H1 (cell line): ENCODE measurements at regions not wholly inside any gene's neighbourhood (a gene's known extent, or its start where the extent isn't known, plus 50 kb on each side); places are given as distances from the start of the nearest gene placed in this dataset.

Experiments
- CTCF ChIA-PET: fragments of 300-600 bp; sonication (Branson Sonifier 250); formaldehyde crosslinking; loops from one replicate; lab custom pipeline; 2021; ENCODE audit not compliant: partially characterized antibody; lab: Charles Lee
- POLR2A ChIA-PET: fragments of 300-600 bp; sonication (Branson Sonifier 250); formaldehyde crosslinking; loops from one replicate; lab custom pipeline; 2021; ENCODE audit warnings: inconsistent platforms; ENCODE audit not compliant: partially characterized antibody; lab: Charles Lee
- DNase-seq, 2 experiments: peaks; one replicate each; pipeline versions ENCODE4 v3.0.0 to v3.0.0-alpha.2; 2010 to 2022; ENCODE audit warnings: low spot score in 2 of 2, low read depth in 1 of 2, mixed read lengths in 1 of 2
- FAIRE-seq: peaks from 2 replicates; lab custom pipeline; 2011; peaks lifted over from hg19 to GRCh38; lab: Jason Lieb, UNC
- H2AFZ ChIP-seq: 2 replicates; pipeline ENCODE4 v1.8.1; 2012; ENCODE audit warnings: low read length, inconsistent platforms
- H2AK5ac ChIP-seq: 2 replicates; pipeline ENCODE4 v1.6.1; 2013; ENCODE audit warnings: low read depth, low read length
- H2BK120ac ChIP-seq: replicated peaks from 2 replicates; pipeline ENCODE3; 2013; ENCODE audit warnings: low read depth, low read length, inconsistent platforms
- H2BK12ac ChIP-seq: 2 replicates; pipeline ENCODE4 v1.6.1; 2013; ENCODE audit warnings: low read depth, low read length
- H2BK15ac ChIP-seq: 2 replicates; pipeline ENCODE4 v1.6.1; 2013; ENCODE audit warnings: low read length
- H2BK20ac ChIP-seq: 2 replicates; pipeline ENCODE4 v1.6.1; 2013; ENCODE audit warnings: low read length
- H2BK5ac ChIP-seq: 2 replicates; pipeline ENCODE4 v1.6.1; 2013; ENCODE audit warnings: low read depth, low read length
- H3K14ac ChIP-seq: 2 replicates; pipeline ENCODE4 v1.6.1; 2013; ENCODE audit warnings: inconsistent platforms; ENCODE audit not compliant: insufficient read length
- H3K18ac ChIP-seq: 2 replicates; pipeline ENCODE4 v1.6.1; 2013; ENCODE audit warnings: low read length; ENCODE audit errors: extremely low read depth
- H3K23ac ChIP-seq: 2 replicates; pipeline ENCODE4 v1.6.1; 2013; ENCODE audit warnings: inconsistent platforms; ENCODE audit not compliant: insufficient read length
- H3K23me2 ChIP-seq: 2 replicates; pipeline ENCODE4 v1.6.1; 2013; ENCODE audit warnings: low read depth, low read length
- H3K27ac ChIP-seq: 2 replicates; pipeline ENCODE4 v1.6.1; 2011; ENCODE audit warnings: low read depth, low read length, inconsistent platforms
- H3K27me3 ChIP-seq, 4 experiments: replicated peaks in 1 of 4; 1 replicate in 1 of 4; 2 replicates in 3 of 4; pipeline versions ENCODE4 v1.6.1 to v1.8.1; 2011 to 2013; ENCODE audit warnings: low read length in 3 of 4, mild to moderate bottlenecking in 3 of 4, inconsistent platforms in 2 of 4, mixed read lengths in 2 of 4, moderate library complexity in 1 of 4; ENCODE audit not compliant: control insufficient read depth in 3 of 4, insufficient read depth in 3 of 4; ENCODE audit errors: extremely low read depth in 1 of 4
- H3K36me3 ChIP-seq, 4 experiments: 2 replicates each; pipeline versions ENCODE4 v1.6.1 to v1.8.1; 2011 to 2013; ENCODE audit warnings: mild to moderate bottlenecking in 4 of 4, low read length in 3 of 4, moderate library complexity in 2 of 4, control low read depth in 1 of 4, inconsistent platforms in 1 of 4; ENCODE audit not compliant: insufficient read depth in 4 of 4, control insufficient read depth in 2 of 4
- H3K4ac ChIP-seq: replicated peaks from 2 replicates; pipeline ENCODE3; 2013; ENCODE audit warnings: low read length, low read depth, mixed read lengths, inconsistent platforms; ENCODE audit not compliant: insufficient read length
- H3K4me1 ChIP-seq, 4 experiments: replicated peaks in 1 of 4; 1 replicate in 1 of 4; 2 replicates in 3 of 4; pipeline versions ENCODE4 v1.6.1 to v1.8.1; 2011 to 2013; ENCODE audit warnings: low read length in 3 of 4, inconsistent platforms in 2 of 4, mixed read lengths in 1 of 4; ENCODE audit not compliant: insufficient read depth in 4 of 4, control insufficient read depth in 3 of 4
- H3K4me2 ChIP-seq, 2 experiments: 2 replicates each; pipeline versions ENCODE4 v1.6.1 to v1.8.1; 2011 to 2013; ENCODE audit warnings: low read depth in 2 of 2, low read length in 2 of 2, control low read depth in 1 of 2, inconsistent platforms in 1 of 2, mild to moderate bottlenecking in 1 of 2; ENCODE audit not compliant: insufficient read depth in 1 of 2
- H3K4me3 ChIP-seq, 4 experiments: fragments of 200-600, 300-600 bp in 1 of 4; sonication (generic), shearing (Covaris generic), sonication (Bioruptor Twin) in 1 of 4; 2 replicates each; pipeline versions ENCODE4 v1.5.1 to v1.8.1; 2011 to 2016; ENCODE audit warnings: low read length in 4 of 4, low read depth in 3 of 4, control low read depth in 2 of 4, inconsistent platforms in 2 of 4, mild to moderate bottlenecking in 2 of 4, mixed read lengths in 1 of 4, moderate library complexity in 1 of 4; ENCODE audit not compliant: insufficient read depth in 2 of 4; ENCODE audit errors: extremely low read depth in 1 of 4
- H3K56ac ChIP-seq: replicated peaks from 2 replicates; pipeline ENCODE3; 2013; ENCODE audit warnings: low read depth, mild to moderate bottlenecking, mixed read lengths, low read length, inconsistent platforms; ENCODE audit not compliant: insufficient read length
- H3K79me1 ChIP-seq: 2 replicates; pipeline ENCODE4 v1.6.1; 2013; ENCODE audit warnings: low read depth, low read length, control low read depth
- H3K79me2 ChIP-seq, 2 experiments: 2 replicates each; pipeline versions ENCODE4 v1.6.1 to v1.8.1; 2012 to 2013; ENCODE audit warnings: low read length in 2 of 2, mild to moderate bottlenecking in 2 of 2, inconsistent platforms in 1 of 2; ENCODE audit not compliant: insufficient read depth in 2 of 2, control insufficient read depth in 1 of 2
- H3K9ac ChIP-seq, 4 experiments: replicated peaks in 1 of 4; 1 replicate in 1 of 4; 2 replicates in 3 of 4; pipeline versions ENCODE4 v1.6.1 to v1.8.1; 2011 to 2013; ENCODE audit warnings: low read depth in 3 of 4, low read length in 3 of 4, control low read depth in 2 of 4, mild to moderate bottlenecking in 2 of 4, moderate library complexity in 2 of 4, inconsistent platforms in 1 of 4; ENCODE audit errors: extremely low read depth in 1 of 4
- H3K9me3 ChIP-seq, 2 experiments: 2 replicates each; pipeline versions ENCODE4 v1.6.1 to v1.8.1; 2012 to 2013; ENCODE audit warnings: mild to moderate bottlenecking in 2 of 2, moderate library complexity in 2 of 2, control low read depth in 1 of 2, inconsistent platforms in 1 of 2, low read depth in 1 of 2, low read length in 1 of 2, mixed read lengths in 1 of 2; ENCODE audit not compliant: insufficient read depth in 2 of 2
- H4K20me1 ChIP-seq, 2 experiments: replicated peaks in 1 of 2; 2 replicates each; pipeline versions ENCODE3 to v1.8.1; 2011 to 2013; ENCODE audit warnings: inconsistent platforms in 2 of 2, low read length in 2 of 2, mild to moderate bottlenecking in 1 of 2; ENCODE audit not compliant: insufficient read depth in 2 of 2, control insufficient read depth in 1 of 2
- H4K5ac ChIP-seq: 2 replicates; pipeline ENCODE4 v1.6.1; 2013; ENCODE audit warnings: low read length, low read depth, mixed read lengths, inconsistent platforms; ENCODE audit not compliant: insufficient read length
- H4K8ac ChIP-seq: 2 replicates; pipeline ENCODE4 v1.8.0; 2013; ENCODE audit warnings: mild to moderate bottlenecking, moderate library complexity, low read length, inconsistent platforms; ENCODE audit not compliant: insufficient read depth; ENCODE audit errors: extremely low read depth
- H4K91ac ChIP-seq: replicated peaks from 2 replicates; pipeline ENCODE3; 2013; ENCODE audit warnings: low read length, mixed read lengths, inconsistent platforms; ENCODE audit not compliant: insufficient read length
- BRCA1 ChIP-seq: IDR thresholded peaks from 2 replicates; pipeline ENCODE4 v1.6.1; 2012; ENCODE audit warnings: low read depth, low read length, improper control_type of control experiment
- CBX5 ChIP-seq: fragments of 300-800, 300-1000 bp; sonication (generic); IDR thresholded peaks from 2 replicates; pipeline ENCODE4 v1.7.1; 2016; ENCODE audit warnings: antibody characterized with exemption, low read length, low read depth
- CHD1 ChIP-seq: IDR thresholded peaks from 2 replicates; pipeline ENCODE4 v1.6.1; 2012; ENCODE audit warnings: low read depth, low read length, improper control_type of control experiment
- HDAC2 ChIP-seq, 2 experiments: fragments of 300-600 bp in 1 of 2; sonication (generic) in 1 of 2; IDR thresholded peaks; 2 replicates each; pipeline ENCODE4 v1.6.1; 2011 to 2012; ENCODE audit warnings: low read depth in 2 of 2, low read length in 2 of 2, mild to moderate bottlenecking in 2 of 2, moderate library complexity in 2 of 2, borderline replicate concordance in 1 of 2, inconsistent platforms in 1 of 2
- SRF ChIP-seq: IDR thresholded peaks from 2 replicates; pipeline ENCODE4 v1.6.1; 2011; ENCODE audit warnings: mild to moderate bottlenecking, low read depth, low read length, moderate library complexity
- USF2 ChIP-seq: IDR thresholded peaks from 2 replicates; pipeline ENCODE4 v1.6.1; 2011; ENCODE audit warnings: low read length, improper control_type of control experiment
- YY1 ChIP-seq: IDR thresholded peaks from 2 replicates; pipeline ENCODE4 v1.6.1; 2011; ENCODE audit warnings: low read depth, mild to moderate bottlenecking, low read length
- WGBS, 2 experiments: shearing (Covaris generic) in 1 of 2; methylation state at CpG; one replicate each; pipeline versions ENCODE4 v1.1.6 to v1.1.7; 2013 to 2015; ENCODE audit warnings: low lambda C conversion rate in 2 of 2, mixed read lengths in 2 of 2, inconsistent platforms in 1 of 2, low coverage in 1 of 2, missing lambda C conversion rate in 1 of 2; ENCODE audit not compliant: insufficient replicate concordance in 2 of 2, insufficient coverage in 1 of 2, insufficient read length in 1 of 2; ENCODE audit errors: extremely low coverage in 1 of 2, missing lambda C conversion rate in 1 of 2; 5-methylcytosine and 5-hydroxymethylcytosine counted together

DNA sequence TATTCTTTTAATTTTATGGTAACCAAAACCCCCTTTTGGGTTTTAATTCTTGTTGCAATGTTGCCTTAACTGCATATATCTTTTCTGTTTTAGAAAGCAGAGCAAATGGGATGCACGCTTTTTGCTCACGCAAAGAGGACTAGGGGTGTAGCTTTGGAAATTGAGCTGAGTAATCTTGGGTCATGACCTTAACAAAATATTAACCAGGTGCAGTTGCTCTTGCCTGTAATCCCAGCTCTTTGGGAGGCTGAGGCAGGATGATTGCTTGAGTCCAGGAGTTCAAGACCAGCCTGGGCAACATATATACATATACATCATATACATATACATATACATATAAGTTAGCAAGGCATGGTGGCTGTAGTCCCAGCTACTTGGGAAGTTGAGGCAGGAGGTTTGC is 172.9 kb upstream of the BMPER start:
- no peaks in the 10 kb centered on the region for H3K36me3 ChIP-seq
- H2BK120ac ChIP-seq = no peak overlapping the region
- H3K4ac ChIP-seq = no peak overlapping the region
- no peak overlapping the region for H2AFZ ChIP-seq
- no peaks in the 10 kb centered on the region for H4K20me1 ChIP-seq
- no peak overlapping the region for H2AK5ac ChIP-seq
- H3K23ac ChIP-seq = no peak overlapping the region
- H3K14ac ChIP-seq = no peak overlapping the region
- no peaks in the 10 kb centered on the region for H3K79me2 ChIP-seq
- H4K5ac ChIP-seq = no peak overlapping the region
- H3K4me1 ChIP-seq = peaks cover 0 to 8% (median 3%) of the 10 kb centered on the region in 4 experiments; a peak in 5 of 7 replicates
- no peak overlapping the region for H3K9ac ChIP-seq
- H4K91ac ChIP-seq = no peak overlapping the region
- whole genome bisulfite sequencing, 2 experiments = 90% methylated on average over 2 of the region's 2 CpGs; no CpG with 5 or more reads in 1 of the 2 experiments
- no peak overlapping the region for H3K27ac ChIP-seq
- no peak overlapping the region for H3K18ac ChIP-seq
- H3K9me3 ChIP-seq = no peaks in the 10 kb centered on the region
- H3K56ac ChIP-seq = no peak overlapping the region
- H3K27me3 ChIP-seq = no peaks in the 10 kb centered on the region
- FAIRE-seq (no peak), DNase-seq (no peak)
- no peaks in the 10 kb centered on the region; the same call in 1 of the 2 replicates for H3K23me2 ChIP-seq
- H3K79me1 ChIP-seq = no peaks in the 10 kb centered on the region
- H2BK15ac ChIP-seq = no peak overlapping the region
- no peak overlapping the region for H3K4me3 ChIP-seq
- no peak overlapping the region for H3K4me2 ChIP-seq
- no peak overlapping the region for H2BK12ac ChIP-seq
- ChIA-PET CTCF (interaction anchor here (0.8 to 1.4 kb wide), 4 partner anchors 11 to 356 kb away, joined by 3 read pairs; no protein-coding TSS in a partner anchor), POLR2A (no interaction called here)
- H2BK5ac ChIP-seq = no peak overlapping the region
- H2BK20ac ChIP-seq = no peak overlapping the region
- no peak overlapping the region for H4K8ac ChIP-seq
- TF ChIP-seq SRF (no peak), CBX5 (no peak), HDAC2 (IDR thresholded peaks at IDR 0.05; ENCODE audit: borderline replicate concordance in 1 of 2, low read depth in 2 of 2, low read length in 2 of 2) (no peak), YY1 (no peak), CHD1 (no peak), USF2 (no peak), BRCA1 (no peak)
